B cell (primary cell): ENCODE measurements at regions not wholly inside any gene's neighbourhood (a gene's known extent, or its start where the extent isn't known, plus 50 kb on each side); places are given as distances from the start of the nearest gene placed in this dataset.

ENCODE experiments used
- ATAC-seq: fragments of 200-7000 bp; cut with Tn5 transposase; one replicate; pipeline ENCODE4 v1.10.0; 2021; ENCODE audit warnings: low read depth, mild to moderate bottlenecking, moderate number of reproducible peaks, moderate library complexity
- CTCF ChIA-PET: fragments of 350-600 bp; sonication (Branson Sonifier 250); formaldehyde crosslinking; loops from one replicate; lab custom pipeline; 2021; ENCODE audit warnings: antibody characterized with exemption, inconsistent platforms; lab: Charles Lee
- POLR2A ChIA-PET: fragments of 350-600 bp; sonication (Branson Sonifier 250); formaldehyde crosslinking; loops from one replicate; lab custom pipeline; 2021; ENCODE audit warnings: antibody characterized with exemption; lab: Charles Lee
- DNase-seq: peaks from one replicate; pipeline ENCODE4 v3.0.0; 2013
- H2AFZ ChIP-seq: 2 replicates; pipeline ENCODE4 v1.6.1; 2012; ENCODE audit warnings: mild to moderate bottlenecking, low read depth, low read length; ENCODE audit not compliant: insufficient read depth, poor library complexity, severe bottlenecking
- H3K27ac ChIP-seq, 2 donors: 1 replicate in 1 of 2; 2 replicates in 1 of 2; pipeline ENCODE4 v1.5.1; 2012 to 2013; ENCODE audit warnings: low read length in 2 of 2, mild to moderate bottlenecking in 2 of 2, moderate library complexity in 1 of 2
- H3K27me3 ChIP-seq, 4 experiments: fragments of 200-600 bp in 1 of 4; sonication (generic) in 1 of 4; replicated peaks in 1 of 4; 1 replicate in 2 of 4; 2 replicates in 2 of 4; pipeline versions ENCODE4 v1.6.1 to v1.7.0; 2013 to 2016; ENCODE audit warnings: low read length in 3 of 4, mild to moderate bottlenecking in 2 of 4, mixed read lengths in 1 of 4, moderate library complexity in 1 of 4; ENCODE audit not compliant: insufficient read depth in 4 of 4, control insufficient read depth in 3 of 4; ENCODE audit errors: control extremely low read depth in 1 of 4
- H3K36me3 ChIP-seq, 2 experiments: replicated peaks in 1 of 2; 1 replicate in 1 of 2; 2 replicates in 1 of 2; pipeline versions ENCODE4 v1.6.1 to v1.7.1; 2013; ENCODE audit warnings: low read length in 1 of 2; ENCODE audit not compliant: insufficient read depth in 2 of 2, control insufficient read depth in 1 of 2; ENCODE audit errors: control extremely low read depth in 1 of 2, extremely low read depth in 1 of 2
- H3K4me1 ChIP-seq, 2 donors: fragments of 200-600 bp in 1 of 2; sonication (generic) in 1 of 2; 1 replicate in 1 of 2; 2 replicates in 1 of 2; pipeline versions ENCODE4 v1.5.1 to v1.6.1; 2013 to 2017; ENCODE audit warnings: low read length in 2 of 2; ENCODE audit not compliant: control insufficient read depth in 2 of 2, insufficient read depth in 2 of 2
- H3K4me2 ChIP-seq: replicated peaks from 2 replicates; pipeline ENCODE3; 2012; ENCODE audit warnings: mild to moderate bottlenecking, low read depth, low read length; ENCODE audit not compliant: poor library complexity, severe bottlenecking
- H3K4me3 ChIP-seq, 5 experiments: fragments of 200-600 bp in 1 of 5; sonication (generic) in 1 of 5; 1 replicate in 3 of 5; 2 replicates in 2 of 5; pipeline versions ENCODE4 v1.5.1 to v1.7.0; 2011 to 2016; ENCODE audit warnings: low read length in 4 of 5, mild to moderate bottlenecking in 4 of 5, low read depth in 2 of 5, control low read depth in 1 of 5, moderate library complexity in 1 of 5; ENCODE audit not compliant: insufficient read depth in 1 of 5; ENCODE audit errors: control extremely low read depth in 1 of 5, extremely low read depth in 1 of 5
- H3K79me2 ChIP-seq: fragments of 200-600 bp; sonication (generic); one replicate; pipeline ENCODE4 v1.6.0; 2016; ENCODE audit warnings: low read length; ENCODE audit not compliant: control insufficient read depth, insufficient read depth
- H3K9ac ChIP-seq: fragments of 200-600 bp; sonication (generic); 2 replicates; pipeline ENCODE4 v1.6.1; 2017; ENCODE audit warnings: mild to moderate bottlenecking, low read length, moderate library complexity
- H3K9me3 ChIP-seq, 3 donors: one replicate each; pipeline versions ENCODE4 v1.6.1 to v1.7.1; 2013; ENCODE audit warnings: low read length in 2 of 3; ENCODE audit not compliant: control insufficient read depth in 2 of 3, insufficient read depth in 1 of 3; ENCODE audit errors: control extremely low read depth in 1 of 3
- H4K20me1 ChIP-seq: 2 replicates; pipeline ENCODE4 v1.6.0; 2012; ENCODE audit warnings: mild to moderate bottlenecking, low read length; ENCODE audit not compliant: insufficient read depth, control insufficient read depth, poor library complexity, severe bottlenecking
- H3K27ac Mint-ChIP-seq: one replicate; pipeline ENCODE4 v1.8.0; 2021; ENCODE audit warnings: mixed read lengths
- H3K27me3 Mint-ChIP-seq: one replicate; pipeline ENCODE4 v1.8.0; 2021; ENCODE audit warnings: mixed read lengths
- H3K4me1 Mint-ChIP-seq: one replicate; pipeline ENCODE4 v1.8.0; 2021; ENCODE audit warnings: mixed read lengths
- H3K4me3 Mint-ChIP-seq: one replicate; pipeline ENCODE4 v1.8.0; 2021; ENCODE audit warnings: mixed read lengths
- H3K9me3 Mint-ChIP-seq: one replicate; pipeline ENCODE4 v1.8.0; 2022; ENCODE audit warnings: mixed read lengths; ENCODE audit not compliant: insufficient read depth
- CTCF ChIP-seq: fragments of 200-600 bp; IDR thresholded peaks from one replicate; pipeline ENCODE4 v1.8.0; 2022; ENCODE audit warnings: antibody characterized with exemption, mild to moderate bottlenecking
- EZH2 ChIP-seq: IDR thresholded peaks from 2 replicates; pipeline ENCODE4 v1.6.1; 2012; ENCODE audit warnings: borderline replicate concordance, low read depth, mild to moderate bottlenecking, moderate library complexity, low read length; ENCODE audit not compliant: insufficient read depth, poor library complexity, severe bottlenecking
- WGBS: methylation state at CpG from one replicate; pipeline ENCODE4 v1.1.5; 2013; ENCODE audit warnings: missing lambda C conversion rate; ENCODE audit not compliant: insufficient coverage; 5-methylcytosine and 5-hydroxymethylcytosine counted together
- intact Hi-C: fragments of 100-400 bp; cut with micrococcal nuclease; formaldehyde crosslinking; loops from one replicate; pipeline ENCODE4 v1.10.0; 2022

GRCh38 chr3:172577987-172578570 is 54.8 kb upstream of the TNFSF10 start:
- Histone ChIP-seq H3K9ac (no peak overlapping the region), H3K4me3 (no peak overlapping the region), H3K79me2 (no peaks in the 10 kb centered on the region), H3K9me3 (peaks cover 0 to 1% (median 0%) of the 10 kb centered on the region in 3 donors), H3K36me3 (no peaks in the 10 kb centered on the region), H3K4me1 (peaks cover 11 to 19% of the 10 kb centered on the region in 2 donors), H2AFZ (no peak overlapping the region), H4K20me1 (no peaks in the 10 kb centered on the region), H3K27ac (no peak overlapping the region), H3K4me2 (no peak overlapping the region), H3K27me3 (no peaks in the 10 kb centered on the region)
- Mint-ChIP-seq H3K27ac (no peak overlapping the region), H3K27me3 (no peaks in the 10 kb centered on the region), H3K4me3 (no peak overlapping the region), H3K4me1 (peaks cover 32% of the 10 kb centered on the region), H3K9me3 (no peaks in the 10 kb centered on the region)
- WGBS: 30% methylated on average over 2 of the region's 2 CpGs
- no peak for ATAC-seq
- no peak for TF ChIP-seq CTCF
- TF ChIP-seq EZH2: no peak
- intact Hi-C loops: no loop called here
- POLR2A ChIA-PET: no interaction called here
- CTCF ChIA-PET: interaction anchor here (1.4 kb wide), 1 partner anchor 19 kb away, joined by 4 read pairs; no protein-coding TSS in a partner anchor
- no peak for DNase-seq

DNA sequence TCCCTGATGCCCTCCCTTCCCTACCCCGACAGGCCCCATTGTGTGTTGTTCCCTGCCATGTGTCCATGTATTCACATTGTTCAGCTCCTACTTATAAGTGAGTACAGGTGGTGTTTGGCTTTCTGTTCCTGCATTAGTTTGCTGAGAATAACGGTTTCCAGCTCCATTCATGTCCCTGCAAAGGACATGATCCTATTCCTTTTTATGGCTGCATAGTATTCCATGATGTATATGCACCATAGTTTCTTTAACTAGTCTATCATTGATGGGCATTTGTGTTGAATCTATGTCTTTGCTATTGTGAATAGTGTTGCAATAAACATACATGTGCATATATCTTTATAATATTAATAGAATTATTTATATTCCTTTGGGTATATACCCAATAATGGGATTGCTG is 52.1 kb upstream of the TNFSF10 start:
- Histone ChIP-seq H3K4me2 (no peak overlapping the region), H3K36me3 (no peaks in the 10 kb centered on the region), H3K27me3 (no peaks in the 10 kb centered on the region), H3K27ac (no peak overlapping the region), H3K4me1 (peaks cover 10% of the 10 kb centered on the region in 2 donors), H3K9me3 (peaks cover 0 to 4% (median 4%) of the 10 kb centered on the region in 3 donors), H2AFZ (no peak overlapping the region), H3K9ac (no peak overlapping the region), H3K79me2 (no peaks in the 10 kb centered on the region), H4K20me1 (no peaks in the 10 kb centered on the region), H3K4me3 (no peak overlapping the region)
- ChIA-PET CTCF (no interaction called here), POLR2A (no interaction called here)
- no CpG with 5 or more reads among the region's 2 CpGs for WGBS
- Mint-ChIP-seq H3K9me3 (no peaks in the 10 kb centered on the region), H3K27ac (no peak overlapping the region), H3K4me1 (peaks cover 20% of the 10 kb centered on the region), H3K27me3 (no peaks in the 10 kb centered on the region), H3K4me3 (no peak overlapping the region)
- no peak for ATAC-seq
- TF ChIP-seq EZH2 (no peak), CTCF (no peak)
- DNase-seq: no peak
- intact Hi-C loops: no loop called here
